GM12878 (cell line): ENCODE measurements at regions not wholly inside any gene's neighbourhood (a gene's known extent, or its start where the extent isn't known, plus 50 kb on each side); places are given as distances from the start of the nearest gene placed in this dataset.

Experiments
- ATAC-seq: fragments of 200-7000 bp; cut with Tn5 transposase; 3 replicates; pipeline ENCODE4 v1.9.1; 2020; ENCODE audit warnings: mild to moderate bottlenecking, moderate library complexity
- BruUV-seq: library from RNA; stranded (reverse); fragments of 400-500 nt; replicated peaks from 2 replicates; lab custom pipeline; 2021; lab: Mats Ljungman, UMichigan
- CTCF ChIA-PET: fragments of 300-600 bp; sonication (Branson Sonifier 250); formaldehyde crosslinking; extraction: SDS; loops from one replicate; lab custom pipeline; 2021; ENCODE audit warnings: inconsistent platforms; lab: Yijun Ruan, JAX
- POLR2A ChIA-PET: fragments of 350-600 bp; formaldehyde crosslinking; extraction: SDS; loops from one replicate; lab custom pipeline; 2021; ENCODE audit warnings: inconsistent platforms; lab: Charles Lee
- RAD21 ChIA-PET: fragments of 300-600 bp; sonication (Branson Sonifier 250); formaldehyde crosslinking; loops from one replicate; lab custom pipeline; 2023; ENCODE audit warnings: antibody characterized with exemption; ENCODE audit not compliant: unreplicated experiment; lab: Charles Lee
- SMC1A ChIA-PET: fragments of 300-600 bp; sonication (Branson Sonifier 250); formaldehyde crosslinking; loops from one replicate; lab custom pipeline; 2023; ENCODE audit not compliant: unreplicated experiment, uncharacterized antibody; lab: Charles Lee
- DNase-seq: peaks from one replicate; pipeline ENCODE4 v3.0.0-alpha.2; 2011; ENCODE audit warnings: low read depth, low spot score
- FAIRE-seq: peaks from 3 replicates; lab custom pipeline; 2011; peaks lifted over from hg19 to GRCh38; lab: Jason Lieb, UNC
- H2AFZ ChIP-seq: 2 replicates; pipeline ENCODE4 v1.6.0; 2011; ENCODE audit warnings: low read depth, low read length, control low read depth; ENCODE audit not compliant: control insufficient read depth
- H3K27ac ChIP-seq: 2 replicates; pipeline ENCODE4 v1.5.1; 2011; ENCODE audit warnings: control low read depth; ENCODE audit not compliant: control insufficient read depth, insufficient read depth
- H3K27me3 ChIP-seq, 2 experiments: replicated peaks in 1 of 2; 2 replicates each; pipeline versions ENCODE4 v1.6.0 to v1.6.1; 2011; ENCODE audit warnings: low read length in 1 of 2; ENCODE audit not compliant: control insufficient read depth in 2 of 2, insufficient read depth in 2 of 2
- H3K36me3 ChIP-seq, 2 experiments: 2 replicates each; pipeline ENCODE4 v1.5.1; 2011; ENCODE audit warnings: low read length in 1 of 2; ENCODE audit not compliant: control insufficient read depth in 2 of 2, insufficient read depth in 2 of 2
- H3K4me1 ChIP-seq: 2 replicates; pipeline ENCODE4 v1.6.1; 2011; ENCODE audit warnings: mild to moderate bottlenecking, low read length, moderate library complexity, mixed read lengths; ENCODE audit not compliant: control insufficient read depth, insufficient read depth
- H3K4me2 ChIP-seq: 2 replicates; pipeline ENCODE4 v1.6.0; 2011; ENCODE audit warnings: control low read depth; ENCODE audit not compliant: control insufficient read depth, insufficient read depth
- H3K4me3 ChIP-seq: fragments of 200-600 bp; sonication (generic); 2 replicates; pipeline ENCODE4 v1.5.1; 2016
- H3K79me2 ChIP-seq: 2 replicates; pipeline ENCODE4 v1.6.0; 2011; ENCODE audit warnings: low read length; ENCODE audit not compliant: control insufficient read depth, insufficient read depth
- H3K9ac ChIP-seq: 2 replicates; pipeline ENCODE4 v1.8.0; 2011; ENCODE audit warnings: low read length, control low read depth, mixed read lengths; ENCODE audit not compliant: control insufficient read depth, insufficient read depth
- H3K9me3 ChIP-seq: replicated peaks from 3 replicates; pipeline ENCODE4 v1.5.1; 2011; ENCODE audit warnings: mild to moderate bottlenecking, low read length; ENCODE audit not compliant: control insufficient read depth, insufficient read depth
- H4K20me1 ChIP-seq: 2 replicates; pipeline ENCODE4 v1.6.0; 2011; ENCODE audit not compliant: control insufficient read depth, insufficient read depth
- ATF7 ChIP-seq: fragments of 450-650 bp; IDR thresholded peaks from 2 replicates; pipeline ENCODE4 v1.6.1; 2016; ENCODE audit warnings: low read depth, mild to moderate bottlenecking
- BACH1 ChIP-seq: fragments of 450-650 bp; IDR thresholded peaks from 2 replicates; pipeline ENCODE4 v1.6.1; 2017; ENCODE audit warnings: mild to moderate bottlenecking, borderline replicate concordance
- CBX5 ChIP-seq: sonication (generic); IDR thresholded peaks from 2 replicates; pipeline ENCODE4 v1.6.1; 2016; ENCODE audit warnings: low read depth, moderate library complexity, mild to moderate bottlenecking, inconsistent platforms
- E2F4 ChIP-seq: IDR thresholded peaks from 2 replicates; pipeline ENCODE4 v1.6.1; 2012; ENCODE audit warnings: low read depth, low read length, improper control_type of control experiment
- EP300 ChIP-seq, 2 experiments: fragments of 150-350 bp in 1 of 2; IDR thresholded peaks; 2 replicates each; pipeline ENCODE4 v1.6.1; 2011 to 2012; ENCODE audit warnings: low read depth in 2 of 2, low read length in 2 of 2, borderline replicate concordance in 1 of 2, improper control_type of control experiment in 1 of 2, inconsistent platforms in 1 of 2; ENCODE audit not compliant: control insufficient read depth in 1 of 2
- HDAC2 ChIP-seq: fragments of 200-600 bp; sonication (generic); IDR thresholded peaks from 2 replicates; pipeline ENCODE4 v1.6.1; 2017
- MTA2 ChIP-seq: fragments of 450-650 bp; IDR thresholded peaks from 2 replicates; pipeline ENCODE4 v1.6.1; 2016; ENCODE audit warnings: low read depth, mild to moderate bottlenecking, moderate library complexity
- NR2F1 ChIP-seq: fragments of 450-650 bp; conservative IDR thresholded peaks from 2 replicates; pipeline ENCODE4 v1.6.1; 2017; ENCODE audit warnings: mild to moderate bottlenecking
- RELA ChIP-seq: fragments of 450-650 bp; IDR thresholded peaks from 2 replicates; pipeline ENCODE4 v1.8.0; 2014; ENCODE audit warnings: borderline replicate concordance; ENCODE audit not compliant: partially characterized antibody
- RUNX3 ChIP-seq: IDR thresholded peaks from 2 replicates; pipeline ENCODE4 v1.6.1; 2012; ENCODE audit warnings: low read length, inconsistent platforms
- SREBF1 ChIP-seq: IDR thresholded peaks from 2 replicates; pipeline ENCODE4 v1.6.1; 2012; ENCODE audit warnings: mild to moderate bottlenecking, low read length
- SREBF2 ChIP-seq: IDR thresholded peaks from 2 replicates; pipeline ENCODE4 v1.6.1; 2012; ENCODE audit warnings: mild to moderate bottlenecking, low read length
- STAT3 ChIP-seq: IDR thresholded peaks from 2 replicates; pipeline ENCODE4 v1.6.1; 2011; ENCODE audit warnings: low read depth, low read length, improper control_type of control experiment
- TCF3 ChIP-seq: IDR thresholded peaks from 2 replicates; pipeline ENCODE4 v1.6.1; 2012; ENCODE audit warnings: low read depth, mild to moderate bottlenecking, low read length, borderline replicate concordance; ENCODE audit not compliant: insufficient read depth
- ZSCAN29 ChIP-seq: fragments of 450-650 bp; IDR thresholded peaks from 2 replicates; pipeline ENCODE4 v1.6.1; 2017; ENCODE audit warnings: mild to moderate bottlenecking, moderate library complexity
- in situ Hi-C: fragments of 300-500 bp; cut with MboI; formaldehyde crosslinking; loops from 9 replicates; pipeline ENCODE4 v1.14.3; 2018; ENCODE audit warnings: mixed read lengths
- intact Hi-C: fragments of 100-400 bp; cut with micrococcal nuclease; formaldehyde crosslinking; loops from one replicate; pipeline ENCODE4 v1.14.2; 2022; ENCODE audit not compliant: unreplicated experiment

GRCh38 chr13:55569082-55569481, 1571.6 kb upstream of the PRR20A start:
- no peak for TF ChIP-seq MTA2
- Histone ChIP-seq H4K20me1 (no peaks in the 10 kb centered on the region), H3K36me3 (no peaks in the 10 kb centered on the region), H3K4me2 (no peak overlapping the region), H3K4me1 (no peaks in the 10 kb centered on the region), H3K9me3 (no peaks in the 10 kb centered on the region), H3K27me3 (no peaks in the 10 kb centered on the region), H2AFZ (no peak overlapping the region), H3K9ac (no peak overlapping the region), H3K27ac (no peak overlapping the region), H3K79me2 (no peaks in the 10 kb centered on the region), H3K4me3 (no peak overlapping the region)
- DNase-seq = no peak
- intact Hi-C loops = no loop called here
- ChIA-PET CTCF (no interaction called here), RAD21 (no interaction called here), POLR2A (no interaction called here), SMC1A (interaction anchor here (1.2 kb wide), 1 partner anchor 9 kb away, joined by 3 read pairs; no protein-coding TSS in a partner anchor)
- BruUV-seq = no TSS peak
- in situ Hi-C loops = no loop called here
- no peak for ATAC-seq
- no peak for FAIRE-seq

GRCh38 chr13:55569514-55569913, 1571.2 kb upstream of the PRR20A start:
- in situ Hi-C loops = no loop called here
- ChIA-PET POLR2A (no interaction called here), SMC1A (interaction anchor here (1.2 kb wide), 1 partner anchor 9 kb away, joined by 3 read pairs; no protein-coding TSS in a partner anchor), RAD21 (interaction anchor here (0.6 kb wide), 1 partner anchor 56 kb away, joined by 3 read pairs; no protein-coding TSS in a partner anchor), CTCF (no interaction called here)
- Histone ChIP-seq H3K4me1 (no peaks in the 10 kb centered on the region), H3K27me3 (no peaks in the 10 kb centered on the region), H3K27ac (no peak overlapping the region), H3K9me3 (no peaks in the 10 kb centered on the region), H2AFZ (no peak overlapping the region), H3K4me3 (no peak overlapping the region), H3K9ac (no peak overlapping the region), H3K36me3 (no peaks in the 10 kb centered on the region), H3K79me2 (no peaks in the 10 kb centered on the region), H4K20me1 (no peaks in the 10 kb centered on the region), H3K4me2 (no peak overlapping the region)
- ATAC-seq (no peak), DNase-seq (no peak), FAIRE-seq (no peak)
- no peak for TF ChIP-seq TCF3
- TF ChIP-seq BACH1 = no peak
- TF ChIP-seq STAT3 = no peak
- TF ChIP-seq RELA = no peak
- TF ChIP-seq EP300 (IDR thresholded peaks at IDR 0.05; ENCODE audit: borderline replicate concordance in 1 of 2, control insufficient read depth in 1 of 2, low read depth in 2 of 2, low read length in 2 of 2) = no peak
- no peak for TF ChIP-seq SREBF2
- TF ChIP-seq E2F4 = no peak
- TF ChIP-seq HDAC2 = no peak
- no peak for TF ChIP-seq SREBF1
- TF ChIP-seq ATF7 = no peak
- no peak for TF ChIP-seq ZSCAN29
- no peak for TF ChIP-seq NR2F1
- TF ChIP-seq CBX5 = no peak
- no peak for TF ChIP-seq RUNX3
- intact Hi-C loops = no loop called here
- BruUV-seq = no TSS peak
